Esophagus squamous epithelium (tissue), 4 donors: ENCODE measurements at regions not wholly inside any gene's neighbourhood (a gene's known extent, or its start where the extent isn't known, plus 50 kb on each side); places are given as distances from the start of the nearest gene placed in this dataset.

Experiments
- POLR2A ChIP-seq, 4 donors: fragments of 450-650 bp; IDR thresholded peaks; one replicate each; pipeline ENCODE4 v1.6.1; 2017; ENCODE audit warnings: antibody characterized with exemption in 4 of 4, mild to moderate bottlenecking in 4 of 4, moderate library complexity in 3 of 4
- TF ChIP-seq, protein P1 (sequence below), 6 experiments: fragments of 450-650 bp in 4 of 6; fragments of 200-600 bp in 2 of 6; sonication (generic) in 2 of 6; IDR thresholded peaks; one replicate each; pipeline ENCODE4 v1.5.1; 2016 to 2019; ENCODE audit warnings: antibody characterized with exemption in 6 of 6, mild to moderate bottlenecking in 4 of 6, moderate library complexity in 4 of 6

DNA sequence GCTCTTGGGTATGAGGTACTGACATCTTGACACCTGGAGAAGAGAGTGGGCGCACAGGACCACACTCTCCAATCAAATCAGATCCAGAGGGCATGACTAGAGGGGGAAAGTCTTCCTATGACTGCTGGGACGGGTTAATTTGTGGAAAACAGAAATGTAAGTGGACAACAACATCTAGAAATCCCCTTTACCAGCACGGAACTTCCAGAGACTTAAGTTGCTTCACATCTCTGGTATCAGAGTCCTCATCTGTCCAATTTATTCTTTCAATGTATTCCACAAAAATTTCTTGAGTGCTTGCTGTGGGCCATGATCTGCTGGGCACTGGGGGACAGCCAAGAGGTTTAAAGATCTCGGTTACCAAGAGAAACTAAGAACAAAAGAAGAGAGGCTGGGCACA, 159.2 kb downstream of the COPRS start:
- TF ChIP-seq, protein P1, sequence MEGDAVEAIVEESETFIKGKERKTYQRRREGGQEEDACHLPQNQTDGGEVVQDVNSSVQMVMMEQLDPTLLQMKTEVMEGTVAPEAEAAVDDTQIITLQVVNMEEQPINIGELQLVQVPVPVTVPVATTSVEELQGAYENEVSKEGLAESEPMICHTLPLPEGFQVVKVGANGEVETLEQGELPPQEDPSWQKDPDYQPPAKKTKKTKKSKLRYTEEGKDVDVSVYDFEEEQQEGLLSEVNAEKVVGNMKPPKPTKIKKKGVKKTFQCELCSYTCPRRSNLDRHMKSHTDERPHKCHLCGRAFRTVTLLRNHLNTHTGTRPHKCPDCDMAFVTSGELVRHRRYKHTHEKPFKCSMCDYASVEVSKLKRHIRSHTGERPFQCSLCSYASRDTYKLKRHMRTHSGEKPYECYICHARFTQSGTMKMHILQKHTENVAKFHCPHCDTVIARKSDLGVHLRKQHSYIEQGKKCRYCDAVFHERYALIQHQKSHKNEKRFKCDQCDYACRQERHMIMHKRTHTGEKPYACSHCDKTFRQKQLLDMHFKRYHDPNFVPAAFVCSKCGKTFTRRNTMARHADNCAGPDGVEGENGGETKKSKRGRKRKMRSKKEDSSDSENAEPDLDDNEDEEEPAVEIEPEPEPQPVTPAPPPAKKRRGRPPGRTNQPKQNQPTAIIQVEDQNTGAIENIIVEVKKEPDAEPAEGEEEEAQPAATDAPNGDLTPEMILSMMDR (IDR thresholded peaks at IDR 0.05): no peak
- no peak for TF ChIP-seq POLR2A (IDR thresholded peaks at IDR 0.05)
